ENCODE measurements at regions not wholly inside any gene's neighbourhood (a gene's known extent, or its start where the extent isn't known, plus 50 kb on each side); places are given as distances from the start of the nearest gene placed in this dataset.

DNA sequence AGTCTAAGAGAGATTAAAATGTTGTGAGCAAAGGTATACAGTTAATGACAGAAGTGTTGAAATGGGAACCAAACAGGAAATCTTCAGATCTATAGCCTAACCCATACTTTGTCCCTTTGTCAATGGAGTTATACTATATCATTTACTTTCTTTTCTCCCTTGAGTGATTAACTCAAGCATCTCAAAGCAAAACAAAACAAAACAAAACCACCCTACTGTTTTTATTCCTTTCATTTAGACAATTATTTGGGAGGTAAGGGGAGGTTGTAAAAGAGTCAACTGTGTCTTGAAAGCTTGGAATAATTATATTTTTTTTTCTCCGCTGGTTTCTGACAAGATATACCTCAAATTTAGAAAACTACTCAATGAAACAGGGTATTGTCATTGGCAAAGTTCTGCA is 139.8 kb upstream of the HMGN3 start:
- 74% methylated on average over 1 of the region's 1 CpG for WGBS (ENCODE audit: low lambda C conversion rate)
- Histone ChIP-seq H3K9me2 (no peaks in the 10 kb centered on the region), H3K4me3 (ENCODE audit: low read depth in 2 of 2, low read length in 1 of 2) (no peak overlapping the region), H3K27me3 (ENCODE audit: insufficient read depth) (no peaks in the 10 kb centered on the region), H3K9ac (no peak overlapping the region), H3K36me3 (replicated peaks in 1 of 2; ENCODE audit: control insufficient read depth in 1 of 2, insufficient read depth in 2 of 2, low read length in 1 of 2) (no peaks in the 10 kb centered on the region), H3K4me2 (no peak overlapping the region), H3K27ac (ENCODE audit: low read depth in 2 of 2, low read length in 1 of 2) (no peak overlapping the region), H3K79me2 (ENCODE audit: insufficient read depth) (no peaks in the 10 kb centered on the region), H3F3A (replicated peaks; ENCODE audit: insufficient read depth) (no peaks in the 10 kb centered on the region), H3K4me1 (ENCODE audit: control insufficient read depth in 1 of 2, insufficient read depth in 2 of 2, low read depth in 1 of 2, low read length in 1 of 2) (no peaks in the 10 kb centered on the region; a peak in 1 of 4 replicates), H3K9me3 (no peaks in the 10 kb centered on the region), H2AFZ (ENCODE audit: low read depth) (no peak overlapping the region), H4K20me1 (ENCODE audit: insufficient read depth) (no peaks in the 10 kb centered on the region)
- no peak for DNase-seq
- TF ChIP-seq, protein P1, sequence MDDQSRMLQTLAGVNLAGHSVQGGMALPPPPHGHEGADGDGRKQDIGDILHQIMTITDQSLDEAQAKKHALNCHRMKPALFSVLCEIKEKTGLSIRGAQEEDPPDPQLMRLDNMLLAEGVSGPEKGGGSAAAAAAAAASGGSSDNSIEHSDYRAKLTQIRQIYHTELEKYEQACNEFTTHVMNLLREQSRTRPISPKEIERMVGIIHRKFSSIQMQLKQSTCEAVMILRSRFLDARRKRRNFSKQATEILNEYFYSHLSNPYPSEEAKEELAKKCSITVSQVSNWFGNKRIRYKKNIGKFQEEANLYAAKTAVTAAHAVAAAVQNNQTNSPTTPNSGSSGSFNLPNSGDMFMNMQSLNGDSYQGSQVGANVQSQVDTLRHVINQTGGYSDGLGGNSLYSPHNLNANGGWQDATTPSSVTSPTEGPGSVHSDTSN (IDR thresholded peaks at IDR 0.05) = no peak
- TF ChIP-seq EP300 (IDR thresholded peaks at IDR 0.05; ENCODE audit: borderline replicate concordance in 1 of 2, low read depth in 1 of 2, low read length in 1 of 2) (no peak), NFIC (IDR thresholded peaks at IDR 0.05; ENCODE audit: borderline replicate concordance) (no peak), EZH2phosphoT487 (IDR thresholded peaks at IDR 0.05; ENCODE audit: borderline replicate concordance, low read depth) (no peak)
- POLR2A ChIA-PET = no interaction called here
- CTCF ChIA-PET = no interaction called here

- Histone ChIP-seq H3K4me3 (ENCODE audit: low read depth in 2 of 2, low read length in 1 of 2) (no peak overlapping the region), H3K79me2 (ENCODE audit: insufficient read depth) (no peaks in the 10 kb centered on the region), H3K9ac (no peak overlapping the region), H2AFZ (ENCODE audit: low read depth) (no peak overlapping the region), H4K20me1 (ENCODE audit: insufficient read depth) (no peaks in the 10 kb centered on the region), H3F3A (replicated peaks; ENCODE audit: insufficient read depth) (no peaks in the 10 kb centered on the region), H3K4me1 (ENCODE audit: control insufficient read depth in 1 of 2, insufficient read depth in 2 of 2, low read depth in 1 of 2, low read length in 1 of 2) (no peaks in the 10 kb centered on the region; a peak in 1 of 4 replicates), H3K36me3 (replicated peaks in 1 of 2; ENCODE audit: control insufficient read depth in 1 of 2, insufficient read depth in 2 of 2, low read length in 1 of 2) (no peaks in the 10 kb centered on the region), H3K9me2 (no peaks in the 10 kb centered on the region), H3K9me3 (no peaks in the 10 kb centered on the region), H3K27me3 (ENCODE audit: insufficient read depth) (no peaks in the 10 kb centered on the region), H3K4me2 (no peak overlapping the region), H3K27ac (ENCODE audit: low read depth in 2 of 2, low read length in 1 of 2) (no peak overlapping the region)
- TF ChIP-seq RCOR1 (IDR thresholded peaks at IDR 0.05; ENCODE audit: low read length) (0 out of 2 replicates have a peak, but pooled peaks have one; percentile 20), MEF2A (IDR thresholded peaks at IDR 0.05; ENCODE audit: borderline replicate concordance, low read depth) (no peak), EP300 (IDR thresholded peaks at IDR 0.05; ENCODE audit: borderline replicate concordance in 1 of 2, low read depth in 1 of 2, low read length in 1 of 2) (peak in 1 of 2 experiments; percentile 35; a peak in 1 of 4 replicates), SIN3A (IDR thresholded peaks at IDR 0.05; ENCODE audit: borderline replicate concordance, low read depth, low read length) (no peak), GABPA (IDR thresholded peaks at IDR 0.05; ENCODE audit: low read depth) (no peak), GATA2 (CRISPR knock-in tag; IDR thresholded peaks at IDR 0.05) (peak; percentile 71), MXI1 (IDR thresholded peaks at IDR 0.05; ENCODE audit: low read depth, low read length) (no peak)
- TF ChIP-seq, protein P2, sequence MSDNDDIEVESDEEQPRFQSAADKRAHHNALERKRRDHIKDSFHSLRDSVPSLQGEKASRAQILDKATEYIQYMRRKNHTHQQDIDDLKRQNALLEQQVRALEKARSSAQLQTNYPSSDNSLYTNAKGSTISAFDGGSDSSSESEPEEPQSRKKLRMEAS (IDR thresholded peaks at IDR 0.05; ENCODE audit: low read depth) = no peak
- 20% methylated on average over 3 of the region's 3 CpGs for WGBS (ENCODE audit: low lambda C conversion rate)
- DNase-seq = peak; percentile 26
- CTCF ChIA-PET = no interaction called here
- POLR2A ChIA-PET = no interaction called here
Measured at GRCh38 chr6:79373880-79374279, 139.4 kb upstream of the HMGN3 start.

- no peaks in the 10 kb centered on the region for H3K27me3 ChIP-seq (ENCODE audit: insufficient read depth)
- TF ChIP-seq CHD2 (IDR thresholded peaks at IDR 0.05; ENCODE audit: low read length, partially characterized antibody) = no peak
- TF ChIP-seq RCOR1 (IDR thresholded peaks at IDR 0.05; ENCODE audit: low read length) = no peak
- TF ChIP-seq GABPA (IDR thresholded peaks at IDR 0.05; ENCODE audit: low read depth) = no peak
- no peak for TF ChIP-seq NRF1 (IDR thresholded peaks at IDR 0.05; ENCODE audit: low read depth, low read length)
- TF ChIP-seq EZH2phosphoT487 (IDR thresholded peaks at IDR 0.05; ENCODE audit: borderline replicate concordance, low read depth) = no peak
- no peak for TF ChIP-seq MXI1 (IDR thresholded peaks at IDR 0.05; ENCODE audit: low read depth, low read length)
- TF ChIP-seq FOXJ3 (CRISPR knock-in tag; IDR thresholded peaks at IDR 0.05) = no peak
- TF ChIP-seq FOXM1 (IDR thresholded peaks at IDR 0.05; ENCODE audit: low read depth) = no peak
- no peak for TF ChIP-seq JUND (IDR thresholded peaks at IDR 0.05)
- TF ChIP-seq GATA2 (CRISPR knock-in tag; IDR thresholded peaks at IDR 0.05) = no peak
- TF ChIP-seq RFX5 (IDR thresholded peaks at IDR 0.05; ENCODE audit: low read length) = no peak
- TF ChIP-seq USF2 (IDR thresholded peaks at IDR 0.05; ENCODE audit: borderline replicate concordance, low read depth, low read length) = no peak
- TF ChIP-seq TAF1 (IDR thresholded peaks at IDR 0.05; ENCODE audit: borderline replicate concordance, low read depth, low read length) = no peak
- no peak for DNase-seq
- H3K4me3 ChIP-seq (ENCODE audit: low read depth in 2 of 2, low read length in 1 of 2) = no peak overlapping the region
- H3K4me1 ChIP-seq (ENCODE audit: control insufficient read depth in 1 of 2, insufficient read depth in 2 of 2, low read depth in 1 of 2, low read length in 1 of 2) = no peaks in the 10 kb centered on the region; a peak in 1 of 4 replicates
- H3K9ac ChIP-seq = no peak overlapping the region
- H4K20me1 ChIP-seq (ENCODE audit: insufficient read depth) = no peaks in the 10 kb centered on the region
- POLR2A ChIA-PET = no interaction called here
- H3K79me2 ChIP-seq (ENCODE audit: insufficient read depth) = no peaks in the 10 kb centered on the region
- H3K27ac ChIP-seq (ENCODE audit: low read depth in 2 of 2, low read length in 1 of 2) = no peak overlapping the region
- H3K9me2 ChIP-seq = no peaks in the 10 kb centered on the region
- no peak overlapping the region for H3K4me2 ChIP-seq
- 41% methylated on average over 3 of the region's 3 CpGs for WGBS (ENCODE audit: low lambda C conversion rate)
- H2AFZ ChIP-seq (ENCODE audit: low read depth) = no peak overlapping the region
- no peaks in the 10 kb centered on the region for H3K36me3 ChIP-seq (replicated peaks in 1 of 2; ENCODE audit: control insufficient read depth in 1 of 2, insufficient read depth in 2 of 2, low read length in 1 of 2)
- CTCF ChIA-PET = no interaction called here
- no peaks in the 10 kb centered on the region for H3F3A ChIP-seq (replicated peaks; ENCODE audit: insufficient read depth)
- no peaks in the 10 kb centered on the region for H3K9me3 ChIP-seq
Measured at GRCh38 chr6:79373246-79373645, 138.8 kb upstream of the HMGN3 start.

All from SK-N-SH (cell line).